Neural crest cell (in vitro differentiated cells): ENCODE measurements at regions not wholly inside any gene's neighbourhood (a gene's known extent, or its start where the extent isn't known, plus 50 kb on each side); places are given as distances from the start of the nearest gene placed in this dataset.

ENCODE experiments used
- DNase-seq: peaks from one replicate; pipeline ENCODE4 v3.0.0; 2021; ENCODE audit warnings: low read depth, mixed read lengths, low spot score
- H3K27ac Mint-ChIP-seq: one replicate; pipeline ENCODE4 v1.8.0; 2021; ENCODE audit warnings: mild to moderate bottlenecking, mixed read lengths; ENCODE audit not compliant: unreplicated experiment
- H3K27me3 Mint-ChIP-seq: 2 replicates; pipeline ENCODE4 v1.8.0; 2021; ENCODE audit warnings: low read depth, mild to moderate bottlenecking, mixed read lengths
- H3K36me3 Mint-ChIP-seq: 2 replicates; pipeline ENCODE4 v1.8.0; 2021; ENCODE audit warnings: low read depth, mild to moderate bottlenecking, mixed read lengths
- H3K4me1 Mint-ChIP-seq: 2 replicates; pipeline ENCODE4 v1.8.0; 2021; ENCODE audit warnings: mixed read lengths
- H3K4me3 Mint-ChIP-seq: one replicate; pipeline ENCODE4 v1.8.0; 2021; ENCODE audit warnings: mild to moderate bottlenecking, mixed read lengths
- H3K9me3 Mint-ChIP-seq: 2 replicates; pipeline ENCODE4 v1.8.0; 2021; ENCODE audit warnings: mixed read lengths
- TF ChIP-seq, protein P1 (sequence below): fragments of 200-600 bp; sonication (generic); conservative IDR thresholded peaks from 2 replicates; pipeline ENCODE4 v1.5.0; 2021; ENCODE audit warnings: antibody characterized with exemption, mild to moderate bottlenecking

DNA sequence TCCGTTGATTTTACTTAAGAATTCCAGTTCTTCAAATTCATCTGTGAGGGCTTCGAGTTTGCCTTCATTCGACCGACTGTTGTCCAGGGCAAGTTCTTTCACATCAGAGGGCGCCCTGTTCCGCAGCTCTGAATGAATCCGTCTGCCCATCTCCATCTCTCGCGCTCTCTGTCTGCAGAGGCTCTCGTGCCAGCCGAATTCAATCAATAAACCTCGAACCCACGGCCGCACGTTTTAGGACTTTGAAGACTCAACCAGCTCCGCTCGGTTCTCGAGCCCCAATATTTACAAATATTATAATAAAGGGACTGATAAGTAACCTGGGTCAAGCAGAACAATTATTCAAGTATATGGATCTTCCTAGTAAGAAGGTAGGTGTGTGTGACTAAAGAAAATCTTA, 556.4 kb upstream of the SMIM31 start:
- Mint-ChIP-seq H3K4me1 (no peaks in the 10 kb centered on the region), H3K27ac (no peak overlapping the region), H3K36me3 (no peaks in the 10 kb centered on the region), H3K4me3 (no peak overlapping the region), H3K9me3 (no peaks in the 10 kb centered on the region), H3K27me3 (no peaks in the 10 kb centered on the region)
- DNase-seq = no peak
- TF ChIP-seq, protein P1, sequence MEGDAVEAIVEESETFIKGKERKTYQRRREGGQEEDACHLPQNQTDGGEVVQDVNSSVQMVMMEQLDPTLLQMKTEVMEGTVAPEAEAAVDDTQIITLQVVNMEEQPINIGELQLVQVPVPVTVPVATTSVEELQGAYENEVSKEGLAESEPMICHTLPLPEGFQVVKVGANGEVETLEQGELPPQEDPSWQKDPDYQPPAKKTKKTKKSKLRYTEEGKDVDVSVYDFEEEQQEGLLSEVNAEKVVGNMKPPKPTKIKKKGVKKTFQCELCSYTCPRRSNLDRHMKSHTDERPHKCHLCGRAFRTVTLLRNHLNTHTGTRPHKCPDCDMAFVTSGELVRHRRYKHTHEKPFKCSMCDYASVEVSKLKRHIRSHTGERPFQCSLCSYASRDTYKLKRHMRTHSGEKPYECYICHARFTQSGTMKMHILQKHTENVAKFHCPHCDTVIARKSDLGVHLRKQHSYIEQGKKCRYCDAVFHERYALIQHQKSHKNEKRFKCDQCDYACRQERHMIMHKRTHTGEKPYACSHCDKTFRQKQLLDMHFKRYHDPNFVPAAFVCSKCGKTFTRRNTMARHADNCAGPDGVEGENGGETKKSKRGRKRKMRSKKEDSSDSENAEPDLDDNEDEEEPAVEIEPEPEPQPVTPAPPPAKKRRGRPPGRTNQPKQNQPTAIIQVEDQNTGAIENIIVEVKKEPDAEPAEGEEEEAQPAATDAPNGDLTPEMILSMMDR = no peak

DNA sequence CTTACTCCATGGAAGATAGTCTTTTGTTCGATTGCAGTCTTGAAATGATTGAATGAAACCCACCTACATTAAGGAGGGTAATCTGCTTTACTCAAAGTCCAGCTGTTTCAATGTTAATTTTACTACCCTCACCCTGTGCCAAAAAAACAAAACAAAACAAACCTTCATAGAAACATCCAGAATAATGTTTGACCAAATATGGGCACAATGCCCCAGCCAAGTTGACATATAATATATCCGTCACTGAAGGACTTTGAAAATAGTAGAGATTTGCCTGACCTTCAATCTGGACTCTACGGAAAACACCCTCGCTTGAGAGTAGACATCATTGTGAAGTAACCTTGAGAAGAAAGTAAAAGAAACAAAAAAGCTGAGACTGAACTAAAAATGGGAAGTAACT, 550.5 kb upstream of the SMIM31 start:
- Mint-ChIP-seq H3K4me1 (peaks cover 5% of the 10 kb centered on the region), H3K4me3 (no peak overlapping the region), H3K27me3 (no peaks in the 10 kb centered on the region), H3K36me3 (no peaks in the 10 kb centered on the region), H3K9me3 (no peaks in the 10 kb centered on the region), H3K27ac (no peak overlapping the region)
- TF ChIP-seq, protein P1 = no peak
- DNase-seq = no peak

DNA sequence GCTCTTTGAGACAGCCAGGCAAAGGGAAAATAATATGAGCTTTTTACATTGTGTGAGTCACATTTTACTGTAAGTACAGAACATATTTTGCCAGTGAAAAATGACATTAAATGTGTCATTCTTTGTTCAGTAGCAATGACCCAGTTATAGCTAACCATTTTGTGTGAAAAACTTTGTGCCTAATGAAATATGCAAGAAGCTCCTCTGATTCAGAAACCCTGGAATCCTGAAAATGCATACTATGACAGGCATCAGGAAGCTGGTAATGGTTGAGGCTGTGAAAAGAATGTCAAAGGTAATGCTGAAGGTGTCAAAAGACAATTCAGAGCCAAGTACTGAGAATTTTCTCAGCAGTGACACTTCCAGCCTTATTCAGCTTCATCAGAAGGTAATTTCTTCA, 549.5 kb upstream of the SMIM31 start:
- Mint-ChIP-seq H3K9me3 (no peaks in the 10 kb centered on the region), H3K27ac (no peak overlapping the region), H3K27me3 (no peaks in the 10 kb centered on the region), H3K4me3 (no peak overlapping the region), H3K4me1 (peaks cover 5% of the 10 kb centered on the region), H3K36me3 (no peaks in the 10 kb centered on the region)
- DNase-seq = no peak
- TF ChIP-seq, protein P1 = no peak

DNA sequence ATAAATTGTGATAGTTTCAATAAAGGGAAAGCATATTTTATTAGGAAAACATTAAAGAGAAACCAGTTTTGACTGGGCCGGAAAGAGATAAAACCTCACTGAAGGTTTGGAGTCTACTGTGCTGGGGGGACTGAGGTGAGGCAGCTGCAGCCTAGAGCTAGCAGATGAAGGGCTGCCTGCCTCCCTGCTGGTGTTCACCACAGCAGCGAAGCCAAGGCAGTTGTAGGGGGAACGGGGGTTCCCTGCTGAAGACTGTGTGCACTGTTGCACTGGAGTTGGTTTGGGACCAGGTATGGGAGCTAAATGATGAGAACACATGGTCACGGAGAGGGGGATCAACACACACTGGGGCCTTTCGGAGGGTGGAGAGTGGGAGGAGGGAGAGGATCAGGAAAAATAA, 546.5 kb upstream of the SMIM31 start:
- Mint-ChIP-seq H3K4me3 (no peak overlapping the region), H3K27ac (no peak overlapping the region), H3K9me3 (no peaks in the 10 kb centered on the region), H3K36me3 (no peaks in the 10 kb centered on the region), H3K27me3 (no peaks in the 10 kb centered on the region), H3K4me1 (peaks cover 5% of the 10 kb centered on the region)
- TF ChIP-seq, protein P1 = no peak
- DNase-seq = no peak

DNA sequence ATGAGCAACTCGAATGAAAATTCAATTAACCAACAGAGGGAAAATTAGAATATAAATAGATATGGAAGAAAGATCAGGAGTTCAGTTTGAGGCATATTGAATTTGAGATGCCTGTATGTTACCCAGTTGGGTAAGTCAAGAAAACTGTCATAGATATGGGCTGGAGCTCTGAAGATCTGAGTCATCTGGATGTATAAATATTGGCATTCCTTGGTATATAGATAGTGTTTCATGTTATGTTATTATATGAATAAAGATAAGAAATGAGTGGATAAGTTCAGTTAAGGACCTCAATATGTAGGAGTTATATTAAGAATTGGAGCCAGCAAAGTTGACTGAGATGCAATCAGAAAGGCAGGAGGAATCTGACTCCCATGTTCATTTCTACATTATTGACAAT, 543.6 kb upstream of the SMIM31 start:
- TF ChIP-seq, protein P1 = no peak
- Mint-ChIP-seq H3K27me3 (no peaks in the 10 kb centered on the region), H3K36me3 (no peaks in the 10 kb centered on the region), H3K4me1 (no peaks in the 10 kb centered on the region), H3K9me3 (no peaks in the 10 kb centered on the region), H3K4me3 (no peak overlapping the region), H3K27ac (no peak overlapping the region)
- no peak for DNase-seq

DNA sequence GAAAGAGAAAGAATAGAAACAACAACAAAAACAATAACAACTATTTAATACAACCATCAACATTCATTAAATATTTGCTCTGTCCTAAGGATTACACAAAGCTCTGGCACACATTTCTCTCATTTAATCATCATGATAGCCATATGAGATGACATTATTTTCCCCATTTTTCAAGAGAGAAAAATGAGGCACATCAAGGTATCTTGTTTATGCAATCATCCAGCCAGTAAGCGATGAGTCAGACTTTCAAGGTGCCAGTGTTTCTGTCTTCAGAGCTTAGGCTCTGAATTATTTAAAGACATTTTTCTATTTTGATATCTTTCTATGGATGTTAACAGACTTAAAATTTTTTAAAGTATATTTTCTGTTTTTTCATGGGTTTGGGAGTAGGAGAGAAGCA, 541.8 kb upstream of the SMIM31 start:
- Mint-ChIP-seq H3K36me3 (no peaks in the 10 kb centered on the region), H3K27ac (no peak overlapping the region)
- TF ChIP-seq, protein P1 = no peak

More for the DNA sequence above, 541.8 kb upstream of the SMIM31 start:
- Mint-ChIP-seq H3K27me3 (no peaks in the 10 kb centered on the region), H3K4me1 (no peaks in the 10 kb centered on the region), H3K4me3 (no peak overlapping the region), H3K9me3 (no peaks in the 10 kb centered on the region)
- DNase-seq = no peak
